EL (cell line): ENCODE measurements at regions not wholly inside any gene's neighbourhood (a gene's known extent, or its start where the extent isn't known, plus 50 kb on each side); places are given as distances from the start of the nearest gene placed in this dataset.

ENCODE experiments used
- DNase-seq: peaks from one replicate; pipeline ENCODE4 v3.0.0-alpha.2; 2016

- DNase-seq: no peak
Observed at GRCh38 chr6:118761645-118762044, 110.3 kb upstream of the CEP85L start.

- DNase-seq: no peak
Observed at GRCh38 chr6:118758946-118759345, 107.6 kb upstream of the CEP85L start.

- DNase-seq: no peak
Observed at GRCh38 chr6:118755941-118756646, 104.7 kb upstream of the CEP85L start.

- DNase-seq: no peak
Observed at GRCh38 chr6:118752803-118753202, 101.4 kb upstream of the CEP85L start.

- no peak for DNase-seq
Observed at GRCh38 chr6:118751072-118751471, 99.7 kb upstream of the CEP85L start.

GRCh38 chr6:118750143-118750542 is 98.8 kb upstream of the CEP85L start:
- peak; percentile 26 for DNase-seq

- peak; percentile 67 for DNase-seq
Observed at GRCh38 chr6:118748311-118749062, 97.1 kb upstream of the CEP85L start.

GRCh38 chr6:118746825-118747174 is 95.4 kb upstream of the CEP85L start:
- DNase-seq: no peak

GRCh38 chr6:118746145-118746824 is 94.9 kb upstream of the CEP85L start:
- no peak for DNase-seq

- DNase-seq: no peak
Observed at GRCh38 chr6:118745156-118745555, 93.8 kb upstream of the CEP85L start.

- peak; percentile 75 for DNase-seq
Observed at GRCh38 chr6:118744261-118744941, 93.0 kb upstream of the CEP85L start.

GRCh38 chr6:118743746-118744145 is 92.4 kb upstream of the CEP85L start:
- DNase-seq: peak; percentile 10

GRCh38 chr6:118740372-118740771 is 89.0 kb upstream of the CEP85L start:
- DNase-seq: peak; percentile 20

- DNase-seq: no peak
Observed at GRCh38 chr6:118739696-118740353, 88.4 kb upstream of the CEP85L start.

GRCh38 chr6:118736440-118736839 is 85.0 kb upstream of the CEP85L start:
- no peak for DNase-seq

- DNase-seq: peak; percentile 25
Observed at GRCh38 chr6:118735320-118735719, 83.9 kb upstream of the CEP85L start.

GRCh38 chr6:118725944-118726343 is 74.6 kb upstream of the CEP85L start:
- DNase-seq: no peak

GRCh38 chr6:118724211-118724610 is 72.8 kb upstream of the CEP85L start:
- no peak for DNase-seq

GRCh38 chr6:118722829-118723813 is 71.7 kb upstream of the CEP85L start:
- DNase-seq: peak; percentile 36

GRCh38 chr6:118720125-118720473 is 68.7 kb upstream of the CEP85L start:
- no peak for DNase-seq

GRCh38 chr6:118719351-118720124 is 68.1 kb upstream of the CEP85L start:
- DNase-seq: no peak
